Liver (tissue), 8 donors: ENCODE measurements at regions not wholly inside any gene's neighbourhood (a gene's known extent, or its start where the extent isn't known, plus 50 kb on each side); places are given as distances from the start of the nearest gene placed in this dataset.

Experiments used
- DNase-seq: peaks from one replicate; pipeline ENCODE4 v3.0.0-alpha.2; 2017; ENCODE audit warnings: low spot score
- H3K27ac ChIP-seq, 2 donors: one replicate each; pipeline ENCODE4 v1.7.0; 2013; ENCODE audit warnings: inconsistent platforms in 2 of 2, low read length in 2 of 2, control low read depth in 1 of 2, low read depth in 1 of 2, mild to moderate bottlenecking in 1 of 2
- H3K27me3 ChIP-seq, 4 donors: one replicate each; pipeline versions ENCODE4 v1.6.1 to v1.7.0; 2013; ENCODE audit warnings: low read length in 3 of 4, inconsistent platforms in 1 of 4, mild to moderate bottlenecking in 1 of 4, moderate library complexity in 1 of 4; ENCODE audit not compliant: control insufficient read depth in 4 of 4, insufficient read depth in 4 of 4
- H3K36me3 ChIP-seq, 4 donors: one replicate each; pipeline versions ENCODE4 v1.6.1 to v1.7.0; 2013; ENCODE audit warnings: low read length in 3 of 4, mild to moderate bottlenecking in 3 of 4, low read depth in 1 of 4, moderate library complexity in 1 of 4; ENCODE audit not compliant: control insufficient read depth in 4 of 4, insufficient read depth in 3 of 4
- H3K4me1 ChIP-seq, 4 donors: one replicate each; pipeline versions ENCODE4 v1.6.1 to v1.7.0; 2013; ENCODE audit warnings: low read length in 3 of 4, mild to moderate bottlenecking in 3 of 4, moderate library complexity in 1 of 4; ENCODE audit not compliant: control insufficient read depth in 4 of 4, insufficient read depth in 4 of 4
- H3K4me3 ChIP-seq, 3 donors: one replicate each; pipeline versions ENCODE4 v1.6.1 to v1.7.0; 2013; ENCODE audit warnings: low read length in 3 of 3, control low read depth in 1 of 3, low read depth in 1 of 3, mild to moderate bottlenecking in 1 of 3
- H3K9ac ChIP-seq, 2 donors: one replicate each; pipeline ENCODE4 v1.7.0; 2013; ENCODE audit warnings: low read length in 2 of 2, mild to moderate bottlenecking in 2 of 2, moderate library complexity in 2 of 2, control low read depth in 1 of 2, low read depth in 1 of 2
- H3K9me3 ChIP-seq, 4 donors: one replicate each; pipeline versions ENCODE4 v1.6.1 to v1.7.0; 2013; ENCODE audit warnings: low read length in 3 of 4; ENCODE audit not compliant: control insufficient read depth in 4 of 4
- ATF3 ChIP-seq: IDR thresholded peaks from 2 replicates; pipeline ENCODE4 v1.6.1; 2016; ENCODE audit warnings: antibody characterized with exemption
- CTCF ChIP-seq: fragments of 150-350 bp; IDR thresholded peaks from 2 replicates; pipeline ENCODE4 v1.5.1; 2017; ENCODE audit warnings: improper control_type of control experiment, low read depth, low read length; ENCODE audit not compliant: missing input control
- EGR1 ChIP-seq, 2 donors: IDR thresholded peaks; 2 replicates each; pipeline ENCODE4 v1.6.1; 2016 to 2018; ENCODE audit warnings: antibody characterized with exemption in 2 of 2, low read depth in 2 of 2
- FOXA1 ChIP-seq: IDR thresholded peaks from 2 replicates; pipeline ENCODE4 v1.6.1; 2016; ENCODE audit warnings: antibody characterized with exemption
- FOXA2 ChIP-seq: IDR thresholded peaks from 2 replicates; pipeline ENCODE4 v1.6.1; 2016; ENCODE audit warnings: antibody characterized with exemption
- GABPA ChIP-seq, 2 donors: IDR thresholded peaks in 1 of 2; conservative IDR thresholded peaks in 1 of 2; 2 replicates each; pipeline ENCODE4 v1.6.1; 2016; ENCODE audit warnings: antibody characterized with exemption in 2 of 2, mild to moderate bottlenecking in 1 of 2, moderate library complexity in 1 of 2
- HNF4G ChIP-seq: IDR thresholded peaks from 2 replicates; pipeline ENCODE4 v1.6.1; 2016; ENCODE audit warnings: antibody characterized with exemption
- JUND ChIP-seq, 2 donors: IDR thresholded peaks; 2 replicates each; pipeline ENCODE4 v1.6.1; 2016; ENCODE audit warnings: antibody characterized with exemption in 2 of 2
- MAX ChIP-seq: IDR thresholded peaks from 2 replicates; pipeline ENCODE4 v1.6.1; 2016; ENCODE audit warnings: antibody characterized with exemption
- NR2F2 ChIP-seq: IDR thresholded peaks from 2 replicates; pipeline ENCODE4 v1.6.1; 2016; ENCODE audit warnings: antibody characterized with exemption
- RAD21 ChIP-seq, 2 donors: IDR thresholded peaks; 2 replicates each; pipeline ENCODE4 v1.6.1; 2016; ENCODE audit warnings: antibody characterized with exemption in 2 of 2, mild to moderate bottlenecking in 2 of 2
- REST ChIP-seq: IDR thresholded peaks from 2 replicates; pipeline ENCODE4 v1.6.1; 2016; ENCODE audit warnings: antibody characterized with exemption, mild to moderate bottlenecking
- RXRA ChIP-seq, 2 donors: IDR thresholded peaks; 2 replicates each; pipeline ENCODE4 v1.6.1; 2017 to 2018; ENCODE audit warnings: antibody characterized with exemption in 2 of 2, mild to moderate bottlenecking in 1 of 2
- SP1 ChIP-seq: IDR thresholded peaks from 2 replicates; pipeline ENCODE4 v1.6.1; 2018; ENCODE audit warnings: antibody characterized with exemption, mild to moderate bottlenecking
- TAF1 ChIP-seq: conservative IDR thresholded peaks from 2 replicates; pipeline ENCODE4 v1.6.1; 2016; ENCODE audit warnings: antibody characterized with exemption, mild to moderate bottlenecking
- YY1 ChIP-seq: IDR thresholded peaks from 2 replicates; pipeline ENCODE4 v1.6.1; 2016; ENCODE audit warnings: antibody characterized with exemption, mild to moderate bottlenecking
- ZBTB33 ChIP-seq: IDR thresholded peaks from 2 replicates; pipeline ENCODE4 v1.6.1; 2016; ENCODE audit warnings: antibody characterized with exemption
- WGBS: extraction: QIAGEN DNeasy Blood & Tissue Kit; methylation state at CpG from one replicate; pipeline ENCODE4 v1.1.7; 2013; 5-methylcytosine and 5-hydroxymethylcytosine counted together
- donor health status: healthy.
- donor health status: healthy.
- donor health status: healthy.
- donor health status: healthy.
- donor health status: healthy.

- no peak for DNase-seq
- H3K4me1 ChIP-seq = peaks cover 0 to 8% (median 2%) of the 10 kb centered on the region in 4 donors
- 82% methylated on average over 9 of the region's 9 CpGs for WGBS
- H3K4me3 ChIP-seq = no peak overlapping the region
- TF ChIP-seq FOXA1 = no peak
- H3K9ac ChIP-seq = no peak overlapping the region
- H3K9me3 ChIP-seq = no peaks in the 10 kb centered on the region
- no peak overlapping the region for H3K27ac ChIP-seq
- H3K36me3 ChIP-seq = no peaks in the 10 kb centered on the region
- no peaks in the 10 kb centered on the region for H3K27me3 ChIP-seq
These were observed 231.1 kb upstream of the DPH6 start for GRCh38 chr15:35777061-35777460.

- no peaks in the 10 kb centered on the region for H3K27me3 ChIP-seq
- H3K27ac ChIP-seq = no peak overlapping the region
- no peak for DNase-seq
- TF ChIP-seq RAD21 (IDR thresholded peaks at IDR 0.05) (no peak), GABPA (IDR thresholded peaks at IDR 0.05 in 1 of 2, conservative IDR thresholded peaks at IDR 0.05 in 1 of 2) (no peak), MAX (no peak), HNF4G (no peak), CTCF (no peak), ZBTB33 (no peak), FOXA1 (no peak), TAF1 (no peak), SP1 (no peak), NR2F2 (no peak), ATF3 (no peak), REST (no peak), RXRA (IDR thresholded peaks at IDR 0.05) (no peak), FOXA2 (no peak), EGR1 (IDR thresholded peaks at IDR 0.05; ENCODE audit: low read depth in 2 of 2) (no peak), YY1 (no peak), JUND (IDR thresholded peaks at IDR 0.05) (no peak)
- no peaks in the 10 kb centered on the region for H3K9me3 ChIP-seq
- H3K36me3 ChIP-seq = no peaks in the 10 kb centered on the region
- H3K9ac ChIP-seq = no peak overlapping the region
- H3K4me3 ChIP-seq = no peak overlapping the region
- no peaks in the 10 kb centered on the region for H3K4me1 ChIP-seq
These were observed 237.2 kb upstream of the DPH6 start for GRCh38 chr15:35783203-35783602.
